22Rv1 (cell line): ENCODE measurements at regions not wholly inside any gene's neighbourhood (a gene's known extent, or its start where the extent isn't known, plus 50 kb on each side); places are given as distances from the start of the nearest gene placed in this dataset.

Experiments
- H3K27ac ChIP-seq: fragments of 450-650 bp; 2 replicates; pipeline ENCODE4 v1.5.1; 2017
- CTCF ChIP-seq: fragments of 450-650 bp; IDR thresholded peaks from 2 replicates; pipeline ENCODE4 v1.5.1; 2017; ENCODE audit warnings: mild to moderate bottlenecking
- ZFX ChIP-seq: fragments of 450-650 bp; IDR thresholded peaks from 2 replicates; pipeline ENCODE4 v1.6.1; 2017; ENCODE audit warnings: antibody characterized with exemption, borderline replicate concordance

GRCh38 chr12:77151030-77151429 is 85.7 kb upstream of the E2F7 start:
- H3K27ac ChIP-seq, result no peak overlapping the region

GRCh38 chr12:77133566-77133965 is 68.2 kb upstream of the E2F7 start:
- TF ChIP-seq CTCF (no peak), ZFX (no peak)
- no peak overlapping the region for H3K27ac ChIP-seq

More at GRCh38 chr12:77151030-77151429, 85.7 kb upstream of the E2F7 start:
- no peak for TF ChIP-seq CTCF
- TF ChIP-seq ZFX, result no peak

GRCh38 chr12:77131977-77132490 is 66.7 kb upstream of the E2F7 start:
- TF ChIP-seq ZFX, result no peak
- no peak for TF ChIP-seq CTCF
- no peak overlapping the region for H3K27ac ChIP-seq

- H3K27ac ChIP-seq, result no peak overlapping the region
- TF ChIP-seq ZFX (no peak), CTCF (no peak)
Measured at GRCh38 chr12:77130193-77130592, 64.8 kb upstream of the E2F7 start.

GRCh38 chr12:77124767-77125166 is 59.4 kb upstream of the E2F7 start:
- no peak overlapping the region for H3K27ac ChIP-seq
- no peak for TF ChIP-seq ZFX
- no peak for TF ChIP-seq CTCF

- no peak overlapping the region for H3K27ac ChIP-seq
- TF ChIP-seq CTCF (no peak), ZFX (no peak)
Measured at GRCh38 chr12:77122661-77123060, 57.3 kb upstream of the E2F7 start.

GRCh38 chr12:77122236-77122635 is 56.9 kb upstream of the E2F7 start:
- H3K27ac ChIP-seq, result no peak overlapping the region
- TF ChIP-seq ZFX, result no peak
- TF ChIP-seq CTCF, result no peak
